ENCODE measurements at regions not wholly inside any gene's neighbourhood (a gene's known extent, or its start where the extent isn't known, plus 50 kb on each side); places are given as distances from the start of the nearest gene placed in this dataset.
A peak's percentile ranks its signal among the peaks of the same experiment; 100 is the strongest.

GRCh38 chr22:48251629-48252028 is 1489.2 kb downstream of the TBC1D22A start:
- H3K4me1 ChIP-seq (ENCODE audit: control insufficient read depth, insufficient read depth, low read length) = peaks cover 12% of the 10 kb centered on the region
- no peak overlapping the region for H3K4me3 ChIP-seq (ENCODE audit: low read depth, low read length)
- H3K27ac ChIP-seq (ENCODE audit: extremely low read depth, low read depth, low read length) = no peak overlapping the region
- no peaks in the 10 kb centered on the region for H3K9me3 ChIP-seq (ENCODE audit: control insufficient read depth, insufficient read depth, low read depth, low read length)
- TF ChIP-seq KLF10 (tag by site-specific recombination; IDR thresholded peaks at IDR 0.05) = no peak
- no peak for TF ChIP-seq ZNF580 (tag by site-specific recombination; IDR thresholded peaks at IDR 0.05)
- TF ChIP-seq ZNF202 (tag by site-specific recombination; IDR thresholded peaks at IDR 0.05; ENCODE audit: borderline replicate concordance) = no peak
- TF ChIP-seq ZBTB26 (tag by site-specific recombination; optimal IDR thresholded peaks at IDR 0.05) = no peak
- no peak for TF ChIP-seq ZNF521 (tag by site-specific recombination; IDR thresholded peaks at IDR 0.05)
- TF ChIP-seq ZIC2 (tag by site-specific recombination; IDR thresholded peaks at IDR 0.05) = no peak
- no peak for TF ChIP-seq ZNF146 (tag by site-specific recombination; IDR thresholded peaks at IDR 0.05)
- TF ChIP-seq ZNF830 (tag by site-specific recombination; IDR thresholded peaks at IDR 0.05; ENCODE audit: low read depth) = no peak
- no peak for TF ChIP-seq SETDB1 (IDR thresholded peaks at IDR 0.05; ENCODE audit: insufficient read length, low read length)
- TF ChIP-seq ZNF302 (tag by site-specific recombination; IDR thresholded peaks at IDR 0.05; ENCODE audit: low read depth) = no peak
- no peak for TF ChIP-seq TRIM28 (IDR thresholded peaks at IDR 0.05; ENCODE audit: borderline replicate concordance, low read length)
- TF ChIP-seq ZNF544 (tag by site-specific recombination; IDR thresholded peaks at IDR 0.05) = no peak
- TF ChIP-seq GLIS2 (tag by site-specific recombination; IDR thresholded peaks at IDR 0.05) = no peak
- TF ChIP-seq ZNF707 (tag by site-specific recombination; IDR thresholded peaks at IDR 0.05) = no peak
- no peak for TF ChIP-seq ZNF600 (tag by site-specific recombination; IDR thresholded peaks at IDR 0.05)
- no peak for TF ChIP-seq ZNF561 (tag by site-specific recombination; IDR thresholded peaks at IDR 0.05; ENCODE audit: borderline replicate concordance)
- H3K36me3 ChIP-seq (ENCODE audit: control insufficient read depth in 2 of 2, insufficient read depth in 1 of 2, low read length in 2 of 2) = no peaks in the 10 kb centered on the region
- ChIA-PET CTCF (no interaction called here), POLR2A (no interaction called here)

GRCh38 chr22:48250937-48251530 is 1488.6 kb downstream of the TBC1D22A start:
- TF ChIP-seq BCL6B (tag by site-specific recombination; IDR thresholded peaks at IDR 0.05) (0 out of 2 replicates have a peak, but pooled peaks have one; percentile 12), ZNF366 (tag by site-specific recombination; conservative IDR thresholded peaks at IDR 0.05) (peak; percentile 93), ZNF571 (tag by site-specific recombination; IDR thresholded peaks at IDR 0.05) (0 out of 2 replicates have a peak, but pooled peaks have one; percentile 27), ZNF449 (tag by site-specific recombination; IDR thresholded peaks at IDR 0.05) (no peak), ZBTB26 (tag by site-specific recombination; optimal IDR thresholded peaks at IDR 0.05) (no peak), ZNF148 (tag by site-specific recombination; IDR thresholded peaks at IDR 0.05; ENCODE audit: borderline replicate concordance) (0 out of 2 replicates have a peak, but pooled peaks have one; percentile 27), WT1 (tag by site-specific recombination; IDR thresholded peaks at IDR 0.05) (no peak)
- Histone ChIP-seq H3K4me3 (ENCODE audit: low read depth, low read length) (no peak overlapping the region), H3K9me3 (ENCODE audit: control insufficient read depth, insufficient read depth, low read depth, low read length) (no peaks in the 10 kb centered on the region), H3K4me1 (ENCODE audit: control insufficient read depth, insufficient read depth, low read length) (peaks cover 12% of the 10 kb centered on the region), H3K36me3 (ENCODE audit: control insufficient read depth in 2 of 2, insufficient read depth in 1 of 2, low read length in 2 of 2) (no peaks in the 10 kb centered on the region), H3K27ac (ENCODE audit: extremely low read depth, low read depth, low read length) (no peak overlapping the region)
- POLR2A ChIA-PET = no interaction called here
- CTCF ChIA-PET = no interaction called here
